HS-5 (cell line): ENCODE measurements at regions not wholly inside any gene's neighbourhood (a gene's known extent, or its start where the extent isn't known, plus 50 kb on each side); places are given as distances from the start of the nearest gene placed in this dataset.
"Not testable (repeated sequence)": the region's sequence is repeated elsewhere in the genome, so short reads cannot be mapped to it uniquely, and the experiment has no call there.

Experiments used
- DNase-seq: peaks from one replicate; pipeline ENCODE4 v3.0.0-alpha.2; 2012; ENCODE audit warnings: low read depth

GRCh38 chr7:32762925-32763293, 128.7 kb downstream of the KBTBD2 start:
- no peak for DNase-seq

GRCh38 chr7:32762206-32762924, 129.2 kb downstream of the KBTBD2 start:
- DNase-seq: not testable (repeated sequence)

GRCh38 chr7:32761451-32762205, 129.9 kb downstream of the KBTBD2 start:
- DNase-seq: no peak

GRCh38 chr7:32760755-32761154, 130.8 kb downstream of the KBTBD2 start:
- DNase-seq: not testable (repeated sequence)

GRCh38 chr7:32759859-32760258, 131.7 kb downstream of the KBTBD2 start:
- not testable (repeated sequence) for DNase-seq

- DNase-seq: not testable (repeated sequence)
Observed at GRCh38 chr7:32753872-32754271, 137.7 kb downstream of the KBTBD2 start.

GRCh38 chr7:32748337-32748736, 143.2 kb downstream of the KBTBD2 start:
- not testable (repeated sequence) for DNase-seq

GRCh38 chr7:32747443-32748148, 144.0 kb downstream of the KBTBD2 start:
- DNase-seq: not testable (repeated sequence)

GRCh38 chr7:32741853-32742476, 149.6 kb downstream of the KBTBD2 start:
- DNase-seq: not testable (repeated sequence)

- not testable (repeated sequence) for DNase-seq
Observed at GRCh38 chr7:32739749-32740148, 151.8 kb downstream of the KBTBD2 start.

- not testable (repeated sequence) for DNase-seq
Observed at GRCh38 chr7:32738390-32738789, 153.2 kb downstream of the KBTBD2 start.

- not testable (repeated sequence) for DNase-seq
Observed at GRCh38 chr7:32732767-32733166, 158.8 kb downstream of the KBTBD2 start.

- DNase-seq: not testable (repeated sequence)
Observed at GRCh38 chr7:32729335-32729675, 162.3 kb downstream of the KBTBD2 start.

- DNase-seq: peak; percentile 30
Observed at GRCh38 chr7:32728412-32729334, 162.9 kb downstream of the KBTBD2 start.

- DNase-seq: not testable (repeated sequence)
Observed at GRCh38 chr7:32727483-32728411, 163.8 kb downstream of the KBTBD2 start.

- not testable (repeated sequence) for DNase-seq
Observed at GRCh38 chr7:32722837-32723236, 168.7 kb downstream of the KBTBD2 start.

- DNase-seq: no peak
Observed at GRCh38 chr7:32694182-32694581, 197.4 kb downstream of the KBTBD2 start.

- DNase-seq: not testable (repeated sequence)
Observed at GRCh38 chr7:32691965-32692815, 196.9 kb downstream of the AVL9 start.

- not testable (repeated sequence) for DNase-seq
Observed at GRCh38 chr7:32688092-32688491, 192.8 kb downstream of the AVL9 start.
